HepG2 (cell line): ENCODE measurements at regions not wholly inside any gene's neighbourhood (a gene's known extent, or its start where the extent isn't known, plus 50 kb on each side); places are given as distances from the start of the nearest gene placed in this dataset.

ENCODE experiments used
- ATAC-seq: fragments of 200-7000 bp; cut with Tn5 transposase; 3 replicates; pipeline ENCODE4 v1.9.1; 2020; ENCODE audit warnings: mild to moderate bottlenecking, moderate library complexity
- BruUV-seq: library from RNA; stranded (reverse); fragments of 400-500 nt; replicated peaks from 2 replicates; lab custom pipeline; 2021; lab: Mats Ljungman, UMichigan
- CTCF ChIA-PET: fragments of 300-600 bp; formaldehyde crosslinking; extraction: SDS; loops from one replicate; lab custom pipeline; 2021; ENCODE audit warnings: low total read pairs, inconsistent platforms, low intra/inter-chr PET ratio; lab: Yijun Ruan, JAX
- POLR2A ChIA-PET: fragments of 350-600 bp; sonication (Branson Sonifier 250); formaldehyde crosslinking; loops from one replicate; lab custom pipeline; 2020; ENCODE audit warnings: antibody characterized with exemption, inconsistent platforms; lab: Yijun Ruan, JAX
- DNase-seq: peaks from one replicate; pipeline ENCODE4 v3.0.0-alpha.2; 2015; ENCODE audit warnings: low spot score
- FAIRE-seq: peaks from 3 replicates; lab custom pipeline; 2011; peaks lifted over from hg19 to GRCh38; lab: Jason Lieb, UNC
- H2AFZ ChIP-seq: one replicate; pipeline ENCODE4 v1.6.1; 2011; ENCODE audit warnings: low read length, inconsistent platforms
- H3K27ac ChIP-seq: fragments of 300-600 bp; 3 replicates; pipeline ENCODE4 v1.8.0; 2011; ENCODE audit warnings: mixed run types, mild to moderate bottlenecking, mixed read lengths, low read length, inconsistent platforms; ENCODE audit not compliant: insufficient read depth; ENCODE audit errors: extremely low read length
- H3K27me3 ChIP-seq, 2 experiments: fragments of 200-600 bp in 1 of 2; 2 replicates in 1 of 2; 3 replicates in 1 of 2; pipeline versions ENCODE4 v1.6.0 to v1.8.0; 2011; ENCODE audit warnings: low read length in 2 of 2, mild to moderate bottlenecking in 2 of 2, moderate library complexity in 2 of 2, inconsistent platforms in 1 of 2; ENCODE audit not compliant: insufficient read depth in 2 of 2, control insufficient read depth in 1 of 2
- H3K36me3 ChIP-seq, 2 experiments: fragments of 200-600 bp in 1 of 2; replicated peaks in 1 of 2; 2 replicates in 1 of 2; 3 replicates in 1 of 2; pipeline versions ENCODE4 v1.5.1 to v1.8.0; 2011; ENCODE audit warnings: low read length in 2 of 2, inconsistent platforms in 1 of 2; ENCODE audit not compliant: insufficient read depth in 2 of 2, control insufficient read depth in 1 of 2
- H3K4me1 ChIP-seq: 2 replicates; pipeline ENCODE4 v1.5.1; 2012; ENCODE audit warnings: low read length, inconsistent platforms; ENCODE audit not compliant: insufficient read depth
- H3K4me2 ChIP-seq: 2 replicates; pipeline ENCODE4 v1.6.0; 2011; ENCODE audit warnings: low read depth, low read length, inconsistent platforms
- H3K4me3 ChIP-seq, 3 experiments: fragments of 200-600 bp in 1 of 3; sonication (generic), shearing (Covaris generic) in 1 of 3; replicated peaks in 1 of 3; 2 replicates each; pipeline ENCODE4 v1.5.1; 2011 to 2016; ENCODE audit warnings: low read length in 3 of 3, inconsistent platforms in 2 of 3, low read depth in 2 of 3, mild to moderate bottlenecking in 2 of 3, control low read depth in 1 of 3, mixed read lengths in 1 of 3; ENCODE audit not compliant: insufficient read depth in 1 of 3
- H3K79me2 ChIP-seq: one replicate; pipeline ENCODE4 v1.6.1; 2011; ENCODE audit warnings: low read length, inconsistent platforms; ENCODE audit not compliant: insufficient read depth
- H3K9ac ChIP-seq: 2 replicates; pipeline ENCODE4 v1.6.0; 2011; ENCODE audit warnings: mild to moderate bottlenecking, low read depth, low read length, inconsistent platforms; ENCODE audit not compliant: insufficient read depth
- H3K9me3 ChIP-seq: 2 replicates; pipeline ENCODE4 v1.5.1; 2012; ENCODE audit warnings: mild to moderate bottlenecking, low read length
- H4K20me1 ChIP-seq: 2 replicates; pipeline ENCODE4 v1.6.0; 2011; ENCODE audit warnings: inconsistent platforms, mild to moderate bottlenecking, low read length, moderate library complexity; ENCODE audit not compliant: insufficient read depth
- JUN ChIP-seq: sonication (generic); formaldehyde crosslinking; IDR thresholded peaks from 2 replicates; pipeline ENCODE4 v1.4.0; 2020; ENCODE audit warnings: mild to moderate bottlenecking, missing genetic modification reagents
- KDM5A ChIP-seq: fragments of 200-600 bp; sonication (generic); IDR thresholded peaks from 2 replicates; pipeline ENCODE4 v1.7.0; 2018; ENCODE audit warnings: antibody characterized with exemption, mild to moderate bottlenecking, low read length, borderline replicate concordance
- KLF9 ChIP-seq: IDR thresholded peaks from 2 replicates; pipeline ENCODE4 v1.6.1; 2016; ENCODE audit warnings: low read depth
- PRDM4 ChIP-seq: sonication (generic); formaldehyde crosslinking; IDR thresholded peaks from 2 replicates; pipeline ENCODE4 v1.9.0; 2021; ENCODE audit warnings: missing genetic modification reagents, borderline replicate concordance
- TOPORS ChIP-seq: sonication (generic); formaldehyde crosslinking; IDR thresholded peaks from 2 replicates; pipeline ENCODE4 v1.8.0; 2023; ENCODE audit warnings: mild to moderate bottlenecking, missing genetic modification reagents
- ZBTB37 ChIP-seq: sonication (generic); formaldehyde crosslinking; IDR thresholded peaks from 2 replicates; pipeline ENCODE4 v1.4.0; 2020; ENCODE audit warnings: mild to moderate bottlenecking, missing genetic modification reagents
- ZNF121 ChIP-seq: sonication (generic); formaldehyde crosslinking; IDR thresholded peaks from 2 replicates; pipeline ENCODE4 v1.5.0; 2020; ENCODE audit warnings: mild to moderate bottlenecking, missing genetic modification reagents
- ZNF205 ChIP-seq: IDR thresholded peaks from 2 replicates; pipeline ENCODE4 v1.6.1; 2018; ENCODE audit warnings: missing biosample characterization, missing genetic modification reagents
- ZNF546 ChIP-seq: sonication (generic); formaldehyde crosslinking; conservative IDR thresholded peaks from 2 replicates; pipeline ENCODE4 v1.8.1; 2023; ENCODE audit warnings: mild to moderate bottlenecking, missing genetic modification reagents
- ZNF720 ChIP-seq: sonication (generic); formaldehyde crosslinking; IDR thresholded peaks from 2 replicates; pipeline ENCODE4 v1.4.0; 2020; ENCODE audit warnings: missing genetic modification reagents
- WGBS: methylation state at CpG from one replicate; pipeline ENCODE4 v1.1.6; 2017; ENCODE audit warnings: low lambda C conversion rate; 5-methylcytosine and 5-hydroxymethylcytosine counted together
- in situ Hi-C: cut with HindIII; loops from 2 replicates; pipeline ENCODE4 v1.10.0; 2017; ENCODE audit warnings: low pct_unique_long_range_greater_than_20kb; ENCODE audit not compliant: extremely low pct_ligation_motif_present
- intact Hi-C: fragments of 100-400 bp; cut with micrococcal nuclease; formaldehyde crosslinking; loops from one replicate; pipeline ENCODE4 v1.10.0; 2022; ENCODE audit not compliant: unreplicated experiment

GRCh38 chr15:70439880-70440279, 323.5 kb downstream of the UACA start:
- no peak overlapping the region for H3K27ac ChIP-seq
- H3K9me3 ChIP-seq = no peaks in the 10 kb centered on the region
- DNase-seq (no peak), ATAC-seq (no peak), FAIRE-seq (no peak)
- H4K20me1 ChIP-seq = no peaks in the 10 kb centered on the region
- no TSS peak for BruUV-seq
- 70% methylated on average over 3 of the region's 5 CpGs for WGBS
- H3K4me1 ChIP-seq = peaks cover 26% of the 10 kb centered on the region
- in situ Hi-C loops = no loop called here
- no peaks in the 10 kb centered on the region for H3K79me2 ChIP-seq
- H3K4me3 ChIP-seq = no peak overlapping the region
- no peaks in the 10 kb centered on the region for H3K36me3 ChIP-seq
- TF ChIP-seq TOPORS (CRISPR knock-in tag) (no peak), PRDM4 (no peak), ZNF546 (no peak), ZBTB37 (CRISPR knock-in tag) (no peak), KDM5A (no peak), ZNF720 (CRISPR knock-in tag) (no peak), KLF9 (CRISPR knock-in tag) (no peak), ZNF205 (CRISPR knock-in tag) (no peak), JUN (CRISPR knock-in tag) (no peak), ZNF121 (CRISPR knock-in tag) (no peak)
- intact Hi-C loops = no loop called here
- POLR2A ChIA-PET = no interaction called here
- CTCF ChIA-PET = no interaction called here
- no peak overlapping the region for H2AFZ ChIP-seq
- no peak overlapping the region for H3K4me2 ChIP-seq
- no peak overlapping the region for H3K9ac ChIP-seq
- H3K27me3 ChIP-seq = peaks cover 1 to 23% of the 10 kb centered on the region in 2 experiments; a peak in 3 of 5 replicates
